AG04449 (cell line): ENCODE measurements at regions not wholly inside any gene's neighbourhood (a gene's known extent, or its start where the extent isn't known, plus 50 kb on each side); places are given as distances from the start of the nearest gene placed in this dataset.

Experiments used
- CTCF ChIA-PET: fragments of 350-600 bp; formaldehyde crosslinking; extraction: SDS; loops from one replicate; lab custom pipeline; 2021; ENCODE audit warnings: antibody characterized with exemption; lab: Yijun Ruan, JAX
- POLR2A ChIA-PET: fragments of 400-600, 350-600 bp; formaldehyde crosslinking; extraction: SDS; loops from one replicate; lab custom pipeline; 2020; ENCODE audit warnings: antibody characterized with exemption, inconsistent platforms; lab: Yijun Ruan, JAX
- DNase-seq: peaks from one replicate; pipeline ENCODE4 v3.0.0-alpha.2; 2010; ENCODE audit warnings: low read depth, low spot score
- H3K4me3 ChIP-seq: 2 replicates; pipeline ENCODE4 v1.5.1; 2011; ENCODE audit warnings: low read depth, mild to moderate bottlenecking, control low read depth, low read length
- CTCF ChIP-seq: IDR thresholded peaks from one replicate; pipeline ENCODE4 v1.5.1; 2011; ENCODE audit warnings: mild to moderate bottlenecking, moderate library complexity, low read length, control low read depth, inconsistent platforms; ENCODE audit not compliant: insufficient read depth; ENCODE audit errors: missing control alignments

GRCh38 chr13:106709522-106709921 is 141.6 kb upstream of the ARGLU1 start:
- TF ChIP-seq CTCF, result no peak

DNA sequence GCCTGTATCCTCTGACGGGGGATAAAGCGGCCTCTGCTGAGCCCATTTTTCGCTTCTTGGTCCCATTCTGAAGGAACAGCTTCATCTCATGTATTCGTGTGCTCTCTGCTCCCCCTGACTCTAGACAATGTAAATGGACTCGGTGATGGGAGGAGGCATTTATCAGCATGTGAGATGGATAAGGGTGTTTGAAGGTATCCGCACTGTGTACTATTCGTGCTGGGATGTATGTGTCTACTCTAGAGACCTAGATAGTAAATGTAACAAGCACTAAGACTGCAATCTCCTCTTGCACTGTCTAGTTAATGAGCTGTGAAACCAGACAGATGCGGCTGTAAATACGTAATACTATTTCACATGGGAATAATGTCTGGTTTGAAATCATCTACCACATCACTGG is 134.6 kb upstream of the ARGLU1 start:
- CTCF ChIA-PET, result no interaction called here
- TF ChIP-seq CTCF, result no peak
- POLR2A ChIA-PET, result no interaction called here
- no peak for DNase-seq
- no peak overlapping the region for H3K4me3 ChIP-seq

More at GRCh38 chr13:106709522-106709921, 141.6 kb upstream of the ARGLU1 start:
- no peak for DNase-seq
- POLR2A ChIA-PET, result no interaction called here
- CTCF ChIA-PET, result interaction anchor here (1.3 kb wide), 1 partner anchor 78 kb away, joined by 3 read pairs; no protein-coding TSS in a partner anchor
- H3K4me3 ChIP-seq, result no peak overlapping the region

- DNase-seq, result no peak
- TF ChIP-seq CTCF, result no peak
- CTCF ChIA-PET, result no interaction called here
- no peak overlapping the region for H3K4me3 ChIP-seq
- POLR2A ChIA-PET, result no interaction called here
Observed at GRCh38 chr13:106701771-106702341, 133.9 kb upstream of the ARGLU1 start.

DNA sequence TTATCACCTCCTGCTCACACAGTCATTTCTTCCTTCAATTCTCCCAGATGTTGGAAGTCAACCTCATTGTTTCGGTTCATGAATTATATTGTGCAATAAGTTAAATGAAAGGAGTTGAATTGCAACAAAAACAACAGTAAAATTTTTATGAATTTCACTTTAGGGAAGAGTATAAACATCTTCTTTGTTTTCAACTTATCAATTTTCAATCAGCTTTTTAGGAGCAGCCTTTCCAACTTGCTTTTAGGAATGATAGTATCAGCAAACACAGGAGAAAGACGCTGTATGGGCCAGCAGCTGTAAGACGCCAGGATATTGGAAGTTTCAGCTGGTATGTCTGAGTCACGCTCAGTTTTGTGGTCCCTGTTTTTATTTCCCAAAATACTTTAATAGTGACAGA is 132.5 kb upstream of the ARGLU1 start:
- DNase-seq, result no peak
- POLR2A ChIA-PET, result no interaction called here
- CTCF ChIA-PET, result no interaction called here
- no peak for TF ChIP-seq CTCF
- H3K4me3 ChIP-seq, result no peak overlapping the region

GRCh38 chr13:106700007-106700406 is 132.1 kb upstream of the ARGLU1 start:
- ChIA-PET CTCF (no interaction called here), POLR2A (no interaction called here)
- H3K4me3 ChIP-seq, result no peak overlapping the region
- DNase-seq, result no peak
- TF ChIP-seq CTCF, result no peak

DNA sequence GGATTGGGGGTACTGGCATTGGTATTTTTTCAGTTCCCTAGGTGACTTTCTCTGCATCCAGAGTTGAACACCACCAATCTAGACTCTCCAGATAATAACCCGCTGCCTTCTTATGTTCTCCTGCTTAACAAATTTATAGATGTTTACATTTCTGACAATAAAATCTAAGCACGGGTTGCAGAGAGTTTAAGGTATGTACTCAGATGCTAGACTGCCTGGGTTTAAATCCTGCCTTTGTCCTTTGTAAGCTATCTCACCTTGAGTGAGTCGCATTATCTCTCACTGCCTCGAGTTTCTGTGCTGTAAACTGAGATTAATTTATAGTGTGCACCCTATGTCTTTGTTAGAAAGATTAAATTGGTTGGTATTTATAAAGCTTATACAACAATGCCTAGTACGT is 131.4 kb upstream of the ARGLU1 start:
- no peak for DNase-seq

More for the DNA sequence above, 131.4 kb upstream of the ARGLU1 start:
- CTCF ChIA-PET, result no interaction called here
- no peak for TF ChIP-seq CTCF
- H3K4me3 ChIP-seq, result no peak overlapping the region
- POLR2A ChIA-PET, result no interaction called here
